ENCODE measurements at regions not wholly inside any gene's neighbourhood (a gene's known extent, or its start where the extent isn't known, plus 50 kb on each side); places are given as distances from the start of the nearest gene placed in this dataset.
A peak's percentile ranks its signal among the peaks of the same experiment; 100 is the strongest.

- no peaks in the 10 kb centered on the region for H3K4me1 ChIP-seq
- 56 to 60% methylated on average over 4 of the region's 4 CpGs for WGBS, 2 donors
- no peaks in the 10 kb centered on the region for H3K9me3 ChIP-seq
- H3K27ac ChIP-seq: no peak overlapping the region
- intact Hi-C loops (cut with DNase I): no loop called here
- H3K4me3 ChIP-seq: no peak overlapping the region
- DNase-seq (no peak), ATAC-seq (no peak), FAIRE-seq (no peak)
- no peak for TF ChIP-seq CTCF (IDR thresholded peaks at IDR 0.05)
- no peaks in the 10 kb centered on the region for H3K36me3 ChIP-seq
- H3K27me3 ChIP-seq: no peaks in the 10 kb centered on the region
Observed at GRCh38 chr22:22763512-22763911, 119.1 kb downstream of the GGTLC2 start.

GRCh38 chr22:22764085-22764484 is 119.7 kb downstream of the GGTLC2 start:
- no peak overlapping the region for H3K27ac ChIP-seq
- WGBS, 2 donors: 52 to 53% methylated on average over 2 of the region's 2 CpGs
- no peaks in the 10 kb centered on the region for H3K9me3 ChIP-seq
- FAIRE-seq: no peak
- TF ChIP-seq CTCF (IDR thresholded peaks at IDR 0.05): no peak
- ATAC-seq: no peak
- H3K4me3 ChIP-seq: no peak overlapping the region
- DNase-seq: no peak
- no peaks in the 10 kb centered on the region for H3K27me3 ChIP-seq
- H3K36me3 ChIP-seq: no peaks in the 10 kb centered on the region
- H3K4me1 ChIP-seq: no peaks in the 10 kb centered on the region
- intact Hi-C loops (cut with DNase I): no loop called here

GRCh38 chr22:22767876-22768602 is 119.6 kb upstream of the IGLL5 start:
- Histone ChIP-seq H3K27ac (no peak overlapping the region), H3K9me3 (no peaks in the 10 kb centered on the region), H3K4me3 (no peak overlapping the region), H3K4me1 (no peaks in the 10 kb centered on the region), H3K27me3 (no peaks in the 10 kb centered on the region), H3K36me3 (no peaks in the 10 kb centered on the region)
- peak in 2 of 4 donors; percentile 20 to 49 for ATAC-seq
- intact Hi-C loops (cut with DNase I): no loop called here
- FAIRE-seq: no peak
- DNase-seq: no peak
- WGBS, 2 donors: 31 to 47% methylated on average over 10 of the region's 10 CpGs
- TF ChIP-seq CTCF (IDR thresholded peaks at IDR 0.05): no peak

GRCh38 chr22:22768885-22769284 is 118.7 kb upstream of the IGLL5 start:
- intact Hi-C loops (cut with DNase I): no loop called here
- WGBS, 2 donors: 79 to 95% methylated on average over 2 of the region's 2 CpGs
- Histone ChIP-seq H3K27ac (no peak overlapping the region), H3K27me3 (no peaks in the 10 kb centered on the region), H3K4me1 (no peaks in the 10 kb centered on the region), H3K36me3 (no peaks in the 10 kb centered on the region), H3K4me3 (no peak overlapping the region), H3K9me3 (no peaks in the 10 kb centered on the region)
- DNase-seq: no peak
- no peak for FAIRE-seq
- no peak for TF ChIP-seq CTCF (IDR thresholded peaks at IDR 0.05)
- no peak for ATAC-seq

- no peak for TF ChIP-seq CTCF (IDR thresholded peaks at IDR 0.05)
- 35 to 54% methylated on average over 4 of the region's 4 CpGs for WGBS, 2 donors
- FAIRE-seq (no peak), DNase-seq (no peak), ATAC-seq (peak in 1 of 4 donors; percentile 22)
- no peak overlapping the region for H3K27ac ChIP-seq
- no peak overlapping the region for H3K4me3 ChIP-seq
- H3K4me1 ChIP-seq: no peaks in the 10 kb centered on the region
- H3K36me3 ChIP-seq: no peaks in the 10 kb centered on the region
- intact Hi-C loops (cut with DNase I): no loop called here
- no peaks in the 10 kb centered on the region for H3K27me3 ChIP-seq
- no peaks in the 10 kb centered on the region for H3K9me3 ChIP-seq
Observed at GRCh38 chr22:22769434-22770279, 118.0 kb upstream of the IGLL5 start.
